Germinal center (tissue), 1 donor: ENCODE measurements at regions not wholly inside any gene's neighbourhood (a gene's known extent, or its start where the extent isn't known, plus 50 kb on each side); places are given as distances from the start of the nearest gene placed in this dataset.
"Not testable (repeated sequence)": the region's sequence is repeated elsewhere in the genome, so short reads cannot be mapped to it uniquely, and the experiment has no call there.

Experiments used
- DNase-seq: peaks from one replicate; pipeline ENCODE4 v3.0.0; 2012; ENCODE audit warnings: mixed read lengths, low spot score

GRCh38 chr2:184113696-184114403 lies 484.5 kb upstream of the ZNF804A start:
- no peak for DNase-seq

GRCh38 chr2:184114439-184114838 lies 483.9 kb upstream of the ZNF804A start:
- DNase-seq, result no peak

GRCh38 chr2:184119989-184120800 lies 478.1 kb upstream of the ZNF804A start:
- no peak for DNase-seq

GRCh38 chr2:184125867-184126266 lies 472.5 kb upstream of the ZNF804A start:
- DNase-seq, result no peak

- DNase-seq, result no peak
Measured at GRCh38 chr2:184129073-184129472, 469.3 kb upstream of the ZNF804A start.

GRCh38 chr2:184137955-184138354 lies 460.4 kb upstream of the ZNF804A start:
- no peak for DNase-seq

GRCh38 chr2:184141866-184142265 lies 456.5 kb upstream of the ZNF804A start:
- no peak for DNase-seq

GRCh38 chr2:184154438-184154837 lies 443.9 kb upstream of the ZNF804A start:
- no peak for DNase-seq

GRCh38 chr2:184155791-184156190 lies 442.5 kb upstream of the ZNF804A start:
- DNase-seq, result no peak

- no peak for DNase-seq
Measured at GRCh38 chr2:184157141-184157540, 441.2 kb upstream of the ZNF804A start.

- DNase-seq, result no peak
Measured at GRCh38 chr2:184162426-184162825, 435.9 kb upstream of the ZNF804A start.

GRCh38 chr2:184168823-184169222 lies 429.5 kb upstream of the ZNF804A start:
- not testable (repeated sequence) for DNase-seq

GRCh38 chr2:184169366-184169765 lies 429.0 kb upstream of the ZNF804A start:
- DNase-seq, result no peak

GRCh38 chr2:184174493-184175104 lies 423.7 kb upstream of the ZNF804A start:
- DNase-seq, result no peak

- DNase-seq, result no peak
Measured at GRCh38 chr2:184178229-184178628, 420.1 kb upstream of the ZNF804A start.

GRCh38 chr2:184186436-184186835 lies 411.9 kb upstream of the ZNF804A start:
- DNase-seq, result no peak

GRCh38 chr2:184187421-184187971 lies 410.8 kb upstream of the ZNF804A start:
- no peak for DNase-seq

- no peak for DNase-seq
Measured at GRCh38 chr2:184190725-184191124, 407.6 kb upstream of the ZNF804A start.

- no peak for DNase-seq
Measured at GRCh38 chr2:184192649-184193048, 405.7 kb upstream of the ZNF804A start.

- DNase-seq, result no peak
Measured at GRCh38 chr2:184197413-184197812, 400.9 kb upstream of the ZNF804A start.

GRCh38 chr2:184198791-184199190 lies 399.5 kb upstream of the ZNF804A start:
- not testable (repeated sequence) for DNase-seq

GRCh38 chr2:184199274-184199673 lies 399.1 kb upstream of the ZNF804A start:
- no peak for DNase-seq

- DNase-seq, result no peak
Measured at GRCh38 chr2:184201246-184201645, 397.1 kb upstream of the ZNF804A start.
